Left cardiac atrium (tissue), 4 donors: ENCODE measurements at regions not wholly inside any gene's neighbourhood (a gene's known extent, or its start where the extent isn't known, plus 50 kb on each side); places are given as distances from the start of the nearest gene placed in this dataset.
"Not testable (repeated sequence)": the region's sequence is repeated elsewhere in the genome, so short reads cannot be mapped to it uniquely, and the experiment has no call there.

Source experiments
- ATAC-seq, 2 donors: fragments of 200-7000 bp; cut with Tn5 transposase; one replicate each; pipeline ENCODE4 v1.9.1; 2020; ENCODE audit warnings: mild to moderate bottlenecking in 2 of 2, moderate library complexity in 2 of 2
- DNase-seq: peaks from one replicate; pipeline ENCODE4 v3.0.0-alpha.2; 2020
- intact Hi-C, 2 donors: fragments of 100-400 bp; cut with DNase I; formaldehyde crosslinking; loops; one replicate each; pipeline versions ENCODE4 v1.14.1 to v1.15.1; 2022 to 2023
- donor health status: DM: no; HTN: yes; CAD: no.
- donor health status: DM: no; HTN: yes; CAD: no; lungs with severe emphysema.
- donor health status: DM: yes; HTN: yes; CAD: no.
- donor health status: Dilated cardiomyopathy.

DNA sequence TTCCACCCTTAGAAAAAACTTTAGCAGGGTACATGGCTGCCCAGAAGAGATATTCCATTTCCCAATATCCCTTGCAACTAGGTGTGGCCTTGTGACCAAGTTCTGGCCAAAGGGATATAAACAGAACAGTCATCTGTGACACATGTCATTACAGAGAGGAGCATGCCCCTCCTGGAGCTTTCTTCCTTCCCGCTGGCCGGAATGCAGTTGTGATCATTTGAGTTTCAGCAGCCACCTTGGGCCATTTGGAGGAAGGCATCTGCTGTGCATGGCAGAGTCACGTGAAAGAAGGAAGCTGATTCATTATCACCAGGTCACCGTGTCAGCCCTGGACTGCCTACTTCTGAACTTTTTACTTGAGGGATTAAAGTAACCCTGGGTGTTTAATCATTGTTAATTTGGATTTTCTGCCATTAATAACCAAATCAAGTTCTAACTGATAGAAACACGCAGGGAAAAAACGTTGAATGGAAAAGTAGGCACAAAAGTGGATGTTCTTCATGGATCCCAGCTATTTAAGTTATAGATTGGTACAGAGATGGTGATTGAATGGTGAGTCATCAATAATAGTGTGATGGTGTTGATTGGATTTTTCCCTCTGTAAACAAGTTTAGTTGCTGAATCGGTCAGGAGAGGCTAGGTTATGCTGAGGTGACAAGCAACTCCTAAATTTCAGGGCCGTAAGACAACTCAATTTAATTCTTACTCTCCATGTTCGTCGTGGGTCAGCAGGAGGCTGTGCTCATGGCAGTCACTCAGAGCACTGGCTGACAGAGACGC is 80.7 kb upstream of the CCDC167 start:
- intact Hi-C loops: no loop called here
- ATAC-seq: no peak

GRCh38 chr6:37579444-37580067 is 79.9 kb upstream of the CCDC167 start:
- DNase-seq (no peak), ATAC-seq (no peak)
- intact Hi-C loops: no loop called here

More for the DNA sequence above, 80.7 kb upstream of the CCDC167 start:
- DNase-seq: no peak

GRCh38 chr6:37578104-37578503 is 78.4 kb upstream of the CCDC167 start:
- ATAC-seq: no peak
- DNase-seq: no peak
- intact Hi-C loops: no loop called here

DNA sequence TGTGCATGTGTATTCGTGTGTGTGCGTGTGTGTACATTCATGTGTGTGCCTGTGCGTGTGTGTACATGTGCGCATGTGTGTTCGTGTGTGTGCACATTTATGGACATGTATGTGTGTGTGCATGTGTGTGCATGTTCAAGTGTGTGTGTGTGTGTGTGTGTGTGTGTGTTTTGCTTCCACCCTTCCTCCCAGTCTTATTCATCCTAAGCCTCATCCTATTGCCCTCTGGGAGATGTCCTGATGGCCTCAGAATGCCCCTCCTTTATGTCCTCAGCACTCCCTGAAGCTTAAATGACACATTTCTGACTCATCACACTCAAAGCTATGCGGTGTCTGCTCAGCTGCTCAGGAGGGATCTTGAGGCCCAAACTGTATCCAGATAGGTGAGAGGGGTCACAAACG is 76.6 kb upstream of the CCDC167 start:
- DNase-seq (no peak), ATAC-seq (peak in 1 of 2 donors; percentile 53)
- intact Hi-C loops: no loop called here

DNA sequence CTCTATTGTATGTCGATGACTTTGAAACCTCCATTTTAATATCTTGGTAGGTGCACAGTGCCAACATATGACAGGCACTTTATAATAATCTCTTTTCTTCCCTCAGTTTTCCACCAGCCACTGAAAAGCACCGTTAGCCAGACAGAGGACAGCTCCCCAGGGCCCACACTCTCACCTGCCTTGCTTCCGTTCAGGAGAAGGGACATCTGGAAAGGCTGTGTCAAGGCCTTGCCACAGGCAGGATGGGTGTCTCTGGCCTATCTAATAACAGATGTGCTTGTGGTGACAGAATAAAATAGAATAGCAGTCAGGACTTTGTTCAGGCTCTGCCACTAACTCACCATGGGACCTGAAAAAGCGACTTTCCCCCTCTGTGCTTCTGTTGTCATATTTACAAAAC is 75.5 kb upstream of the CCDC167 start:
- intact Hi-C loops: no loop called here
- ATAC-seq (no peak), DNase-seq (no peak)

DNA sequence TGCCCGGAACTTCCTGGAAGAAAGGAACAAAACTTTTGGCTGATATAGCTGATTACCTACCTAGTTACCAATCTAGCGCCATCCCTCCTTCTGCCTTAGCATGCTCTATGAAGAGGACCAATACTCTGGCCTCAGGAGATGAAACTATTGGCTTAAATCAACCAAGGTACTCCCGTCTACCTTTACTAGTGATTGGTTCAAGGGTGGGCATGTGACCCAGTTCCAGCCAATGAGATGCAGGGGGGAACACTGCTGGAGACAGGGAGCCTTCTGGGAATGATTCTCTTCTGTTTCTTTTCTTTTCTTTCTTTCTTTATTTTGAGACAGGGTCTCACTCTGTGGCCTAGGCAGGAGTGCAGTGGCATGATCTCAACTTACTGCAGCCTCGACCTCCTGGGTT is 72.6 kb upstream of the CCDC167 start:
- intact Hi-C loops: no loop called here
- no peak for DNase-seq
- no peak for ATAC-seq

- intact Hi-C loops: no loop called here
- ATAC-seq: no peak
- no peak for DNase-seq
Observed at GRCh38 chr6:37570482-37571133, 70.9 kb upstream of the CCDC167 start.

DNA sequence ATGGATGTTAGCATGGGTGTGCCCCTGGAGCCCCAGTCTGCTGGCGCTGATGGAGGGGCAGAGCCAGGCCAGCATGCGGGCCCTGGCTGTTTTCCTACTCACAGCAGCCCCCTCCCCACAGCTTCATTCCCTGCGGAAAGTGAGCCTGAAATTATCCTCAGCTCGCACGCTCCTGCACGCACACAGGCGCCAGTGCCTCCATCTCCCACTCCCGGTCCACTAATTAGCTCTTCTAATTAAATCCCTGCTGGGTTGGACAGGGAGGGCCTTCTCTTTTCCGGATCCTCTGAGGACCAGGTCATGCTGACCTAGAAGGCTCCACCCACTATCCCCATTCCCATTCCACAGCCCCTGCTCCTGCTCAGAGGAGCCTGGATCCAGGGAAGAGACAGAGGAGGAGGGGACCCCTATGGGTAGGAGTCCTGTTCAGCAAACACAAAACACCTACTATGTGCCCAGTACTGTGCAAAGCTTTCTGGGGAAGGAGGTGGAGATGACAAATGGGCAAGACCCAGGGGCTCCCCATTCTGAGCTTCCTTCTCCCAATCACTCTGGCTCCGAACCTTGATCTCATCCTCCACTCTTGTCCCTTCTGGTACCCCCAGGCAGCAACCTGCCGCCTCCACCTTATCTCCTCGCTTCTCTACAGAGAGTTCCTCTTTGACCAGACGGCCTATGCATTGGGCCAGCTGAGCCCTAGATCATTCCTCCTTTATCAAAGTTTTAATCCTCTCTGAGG is 70.2 kb upstream of the CCDC167 start:
- intact Hi-C loops: loop anchor here (5.0 to 10.0 kb wide), 6 partner anchors 83 to 245 kb away; partner anchors contain the start of gene MDGA1 (in 1 of the 2)
- no peak for DNase-seq
- ATAC-seq: no peak

GRCh38 chr6:37569317-37569716 is 69.6 kb upstream of the CCDC167 start:
- DNase-seq (no peak), ATAC-seq (no peak)
- intact Hi-C loops: loop anchor here (5.0 to 10.0 kb wide), 6 partner anchors 82 to 245 kb away; partner anchors contain the start of gene MDGA1 (in 1 of the 2)

DNA sequence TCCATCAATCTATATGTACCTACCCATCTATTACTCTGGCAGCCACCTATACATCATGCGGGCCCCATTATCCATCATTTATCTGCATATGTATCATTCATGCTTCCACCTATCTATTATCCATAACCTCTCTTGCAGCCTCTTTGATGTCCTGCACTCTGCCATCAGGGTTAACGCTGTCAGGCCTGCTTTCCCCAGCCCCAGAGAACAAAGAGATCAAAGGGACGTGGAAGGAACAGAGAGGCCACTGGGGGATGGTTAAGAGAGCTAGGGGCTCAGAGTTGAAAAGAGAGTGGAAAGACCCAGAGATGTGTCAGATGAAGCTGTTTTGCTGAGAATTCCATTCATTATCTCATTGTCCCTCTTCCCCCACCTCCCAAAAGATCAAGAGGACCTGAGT is 67.3 kb upstream of the CCDC167 start:
- intact Hi-C loops: loop anchor here (5.0 to 10.0 kb wide), 6 partner anchors 80 to 242 kb away; partner anchors contain the start of gene MDGA1 (in 1 of the 2)
- DNase-seq (no peak), ATAC-seq (no peak)

DNA sequence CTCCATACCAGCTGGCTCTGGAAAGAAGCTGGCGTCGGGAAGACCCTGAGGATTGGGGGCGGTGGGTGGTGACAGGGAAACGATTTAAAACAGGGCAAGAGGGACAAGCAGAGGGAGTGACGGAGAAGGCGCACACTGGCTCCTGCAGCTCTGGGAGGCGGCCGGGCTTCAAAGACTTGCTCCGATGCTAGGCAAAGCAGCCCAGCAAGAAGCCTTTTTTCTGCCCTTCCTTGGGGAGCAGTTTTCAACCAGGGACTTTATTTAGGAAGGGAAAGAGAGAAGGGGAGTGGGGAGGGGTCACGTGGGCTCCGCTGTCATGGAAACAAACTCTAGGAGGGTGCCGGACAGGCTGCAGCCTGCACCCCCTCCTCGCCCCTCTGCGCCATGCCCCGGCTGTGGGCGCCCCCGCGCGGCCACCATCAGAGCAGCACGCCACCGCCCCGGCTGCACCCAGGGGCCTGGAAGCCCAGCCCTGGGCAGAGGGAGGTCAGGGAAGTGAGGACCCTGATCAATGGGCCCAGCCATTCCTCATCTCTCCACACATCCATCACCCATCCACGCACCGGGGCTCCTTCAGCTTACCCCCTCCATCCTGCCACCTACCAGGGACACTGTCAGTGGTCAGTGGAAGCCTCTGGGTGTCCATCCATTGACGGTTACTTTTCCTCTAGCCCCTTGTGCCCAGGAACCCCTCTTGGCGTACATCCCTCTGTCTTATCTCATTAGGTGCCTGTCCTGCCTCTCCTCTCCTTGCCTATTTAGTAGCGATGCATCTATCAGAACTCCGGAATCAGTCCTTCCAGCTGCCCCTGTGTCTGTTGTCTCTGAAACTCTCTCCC is 66.6 kb upstream of the CCDC167 start:
- intact Hi-C loops: loop anchor here (5.0 to 10.0 kb wide), 6 partner anchors 79 to 242 kb away; partner anchors contain the start of gene MDGA1 (in 1 of the 2)
- peak; percentile 92 to 94 for ATAC-seq
- peak; percentile 59 for DNase-seq

DNA sequence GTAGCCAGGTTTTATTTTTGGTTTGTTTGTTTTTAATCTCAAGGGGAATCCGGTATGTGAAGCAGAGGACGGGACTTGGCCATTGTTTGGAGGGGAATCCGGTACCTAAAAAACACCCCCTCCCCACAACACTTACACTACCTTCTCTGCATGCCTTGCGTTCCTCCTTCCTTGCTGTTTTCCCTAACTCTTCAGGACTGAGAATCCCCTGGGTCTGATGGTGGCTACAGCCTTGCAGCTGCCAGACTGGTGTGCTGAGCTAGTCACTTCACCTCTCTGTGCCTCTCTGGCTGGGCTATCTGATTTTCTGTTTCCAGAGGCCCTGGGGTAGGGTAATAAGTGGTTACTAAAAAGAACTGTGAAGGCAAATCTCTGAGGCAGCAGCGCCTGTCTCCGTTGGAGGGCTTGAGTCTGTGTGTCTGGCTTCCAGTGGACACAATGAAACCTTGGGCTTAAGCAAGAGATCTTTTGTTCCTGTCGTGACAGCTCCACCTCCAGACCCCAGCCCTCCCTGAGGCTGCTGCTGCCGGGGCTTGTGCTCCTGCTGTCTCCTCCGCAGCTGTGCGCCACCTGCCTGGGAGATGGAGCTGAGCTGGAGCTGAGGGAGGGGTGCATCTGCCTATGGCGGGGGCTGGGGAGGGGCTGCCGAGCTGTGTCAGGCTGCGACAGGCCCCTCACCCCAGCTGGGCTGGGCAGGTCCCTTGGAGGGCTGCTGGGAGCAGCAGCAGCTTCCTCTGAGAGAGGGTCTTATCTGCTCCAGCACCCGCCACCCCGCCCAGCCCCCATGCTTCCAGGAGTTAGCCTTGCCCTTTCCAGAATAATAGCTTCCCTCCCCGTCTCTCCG is 65.8 kb upstream of the CCDC167 start:
- peak; percentile 28 for DNase-seq
- peak; percentile 47 to 48 for ATAC-seq
- intact Hi-C loops: loop anchor here (5.0 to 10.0 kb wide), 6 partner anchors 78 to 241 kb away; partner anchors contain the start of gene MDGA1 (in 1 of the 2)

GRCh38 chr6:37562926-37563288 is 63.2 kb upstream of the CCDC167 start:
- ATAC-seq, DNase-seq: not testable (repeated sequence)
- intact Hi-C loops: loop anchor here (10.0 kb wide), 5 partner anchors 78 to 238 kb away; partner anchors contain the start of gene MDGA1 (in 1 of the 2)

- intact Hi-C loops: loop anchor here (10.0 kb wide), 5 partner anchors 77 to 237 kb away; partner anchors contain the start of gene MDGA1 (in 1 of the 2)
- ATAC-seq: no peak
- DNase-seq: no peak
Observed at GRCh38 chr6:37561361-37561760, 61.7 kb upstream of the CCDC167 start.

- intact Hi-C loops: loop anchor here (10.0 kb wide), 5 partner anchors 76 to 236 kb away; partner anchors contain the start of gene MDGA1 (in 1 of the 2)
- no peak for DNase-seq
- no peak for ATAC-seq
Observed at GRCh38 chr6:37560737-37561103, 61.0 kb upstream of the CCDC167 start.

DNA sequence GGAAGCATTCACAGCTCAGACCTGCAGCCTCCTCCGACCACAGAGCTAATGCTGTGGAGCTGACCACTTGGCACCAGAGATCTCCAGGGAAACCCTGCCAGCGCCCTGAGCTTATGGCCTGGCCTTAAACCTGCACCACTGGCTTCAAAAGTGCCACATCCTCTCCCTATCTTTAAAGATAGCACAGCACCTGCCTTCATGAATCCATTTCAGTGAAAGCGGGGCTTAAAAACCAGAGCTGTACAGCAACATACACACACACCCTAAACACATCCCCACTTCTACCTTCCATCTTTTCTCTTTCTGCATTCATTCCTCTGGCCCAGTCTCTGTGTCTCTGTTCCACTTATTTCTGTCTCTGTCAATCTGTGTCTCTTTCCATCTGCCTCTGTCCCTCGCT is 59.8 kb upstream of the CCDC167 start:
- ATAC-seq (no peak), DNase-seq (no peak)
- intact Hi-C loops: no loop called here

DNA sequence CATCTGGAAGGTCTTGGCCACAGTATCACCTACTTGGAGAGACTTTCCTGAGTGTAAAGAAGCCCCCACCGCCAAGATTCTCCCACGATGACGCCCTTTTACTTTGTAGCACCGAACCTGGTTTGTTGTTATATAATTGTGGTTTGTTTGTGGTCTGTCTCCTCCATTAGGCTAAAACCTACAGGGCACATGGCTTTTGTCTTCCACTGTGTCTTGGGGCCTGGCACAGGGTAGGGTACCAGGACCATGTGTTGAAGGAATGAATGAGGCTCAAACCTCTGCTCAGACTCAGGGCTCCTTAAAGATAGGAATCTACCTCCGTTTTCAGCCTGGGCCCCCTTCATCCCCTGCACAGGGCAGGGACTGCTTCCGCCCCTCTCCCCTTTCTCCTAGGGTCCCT is 59.4 kb upstream of the CCDC167 start:
- intact Hi-C loops: no loop called here
- ATAC-seq (no peak), DNase-seq (no peak)
